ENCODE measurements at regions not wholly inside any gene's neighbourhood (a gene's known extent, or its start where the extent isn't known, plus 50 kb on each side); places are given as distances from the start of the nearest gene placed in this dataset.

DNA sequence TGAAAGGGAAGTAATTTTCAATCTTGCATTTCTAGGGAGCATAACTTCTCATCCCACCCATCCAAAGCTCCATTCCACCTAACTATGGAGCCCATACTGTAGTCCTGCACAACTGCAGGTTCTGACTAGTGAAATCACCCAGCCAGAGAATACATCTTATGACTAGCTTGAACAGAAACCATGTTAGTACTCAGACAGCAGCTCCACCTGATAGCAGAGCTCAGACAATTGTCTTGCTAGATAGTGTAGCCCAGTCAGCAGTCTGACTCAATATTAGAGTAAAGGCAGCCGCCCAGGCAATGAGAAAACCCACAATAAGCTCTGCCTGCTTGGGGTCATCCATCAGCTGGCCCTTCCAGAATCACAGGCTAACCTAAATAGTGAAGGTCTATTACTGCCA, 544.7 kb upstream of the GBE1 start:
- Mint-ChIP-seq H3K36me3 (no peaks in the 10 kb centered on the region), H3K27me3 (ENCODE audit: low read depth in 3 of 3) (peaks cover 0 to 3% (median 1%) of the 10 kb centered on the region in 3 donors), H3K27ac (no peak overlapping the region), H3K4me3 (no peak overlapping the region), H3K9me3 (peaks cover 9 to 56% (median 28%) of the 10 kb centered on the region in 6 donors), H3K4me1 (no peaks in the 10 kb centered on the region)
- no peak for DNase-seq

DNA sequence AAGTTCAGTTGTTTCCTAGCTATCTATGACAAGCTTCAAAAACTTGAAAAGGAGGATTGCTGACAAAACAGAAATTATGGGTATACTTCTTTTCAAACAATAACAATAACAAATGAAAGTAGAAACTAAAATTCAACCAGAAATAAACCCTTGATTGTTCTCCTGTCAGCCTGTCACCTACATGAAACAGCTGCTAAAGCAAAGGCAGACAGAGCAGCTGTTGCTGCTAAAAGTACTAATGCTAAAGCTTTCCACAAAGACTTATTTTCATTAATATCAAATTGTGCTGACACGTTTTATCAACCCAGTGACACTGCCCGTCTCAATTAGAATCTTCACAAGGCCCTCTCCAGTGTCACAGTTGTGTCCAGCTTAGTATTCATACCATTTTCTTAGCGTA, 533.2 kb upstream of the GBE1 start:
- Mint-ChIP-seq H3K36me3 (no peaks in the 10 kb centered on the region), H3K4me3 (no peak overlapping the region), H3K4me1 (no peaks in the 10 kb centered on the region), H3K27ac (no peak overlapping the region), H3K9me3 (peaks cover 6 to 29% (median 17%) of the 10 kb centered on the region in 6 donors), H3K27me3 (ENCODE audit: low read depth in 3 of 3) (peaks cover 0 to 1% (median 0%) of the 10 kb centered on the region in 3 donors)
- DNase-seq: no peak

DNA sequence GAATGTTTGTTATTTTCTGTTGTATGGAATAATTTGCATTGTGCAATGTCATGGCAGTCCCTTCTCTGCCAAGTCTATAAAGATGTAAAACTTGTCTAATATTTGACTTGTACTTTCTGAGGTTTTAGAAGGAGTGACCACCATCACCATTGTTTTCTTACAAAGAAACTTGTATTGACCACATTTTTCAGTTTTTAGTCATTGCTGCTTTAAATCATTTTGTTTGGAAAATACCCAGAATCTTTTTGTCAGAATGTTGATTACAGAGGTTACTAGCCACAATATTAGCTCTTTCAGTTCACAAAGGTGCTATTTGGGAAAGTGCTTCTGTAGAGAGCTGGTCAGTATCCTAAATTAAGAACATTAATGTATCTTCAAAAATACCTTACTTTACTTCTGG, 532.4 kb upstream of the GBE1 start:
- Mint-ChIP-seq H3K36me3 (no peaks in the 10 kb centered on the region), H3K27me3 (ENCODE audit: low read depth in 3 of 3) (peaks cover 0 to 1% (median 0%) of the 10 kb centered on the region in 3 donors), H3K27ac (no peak overlapping the region), H3K9me3 (peaks cover 6 to 35% (median 21%) of the 10 kb centered on the region in 6 donors), H3K4me1 (no peaks in the 10 kb centered on the region), H3K4me3 (no peak overlapping the region)
- DNase-seq: no peak

DNA sequence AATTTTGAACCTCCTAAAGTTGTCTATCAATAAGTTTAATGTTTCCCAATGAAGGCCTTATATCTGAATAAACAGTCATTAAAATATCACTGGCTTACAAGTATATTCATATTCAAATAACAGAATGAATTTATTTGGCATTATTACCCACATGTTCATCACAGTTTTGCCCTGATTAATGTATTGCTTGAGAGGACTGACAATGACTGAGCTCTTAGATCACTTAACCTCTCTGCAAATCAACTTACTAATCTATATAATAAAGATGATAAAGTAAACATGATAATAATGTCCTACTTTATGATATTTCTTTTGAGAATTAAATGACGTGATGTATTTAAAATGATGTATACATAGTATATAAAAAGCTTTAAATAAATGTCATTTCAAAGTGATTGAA, 532.0 kb upstream of the GBE1 start:
- H3K4me3 Mint-ChIP-seq: no peak overlapping the region
- H3K27ac Mint-ChIP-seq: no peak overlapping the region
- no peaks in the 10 kb centered on the region for H3K36me3 Mint-ChIP-seq
- peaks cover 0 to 1% (median 0%) of the 10 kb centered on the region in 3 donors for H3K27me3 Mint-ChIP-seq (ENCODE audit: low read depth in 3 of 3)
- peaks cover 6 to 39% (median 24%) of the 10 kb centered on the region in 6 donors for H3K9me3 Mint-ChIP-seq
- H3K4me1 Mint-ChIP-seq: no peaks in the 10 kb centered on the region
- no peak for DNase-seq

DNA sequence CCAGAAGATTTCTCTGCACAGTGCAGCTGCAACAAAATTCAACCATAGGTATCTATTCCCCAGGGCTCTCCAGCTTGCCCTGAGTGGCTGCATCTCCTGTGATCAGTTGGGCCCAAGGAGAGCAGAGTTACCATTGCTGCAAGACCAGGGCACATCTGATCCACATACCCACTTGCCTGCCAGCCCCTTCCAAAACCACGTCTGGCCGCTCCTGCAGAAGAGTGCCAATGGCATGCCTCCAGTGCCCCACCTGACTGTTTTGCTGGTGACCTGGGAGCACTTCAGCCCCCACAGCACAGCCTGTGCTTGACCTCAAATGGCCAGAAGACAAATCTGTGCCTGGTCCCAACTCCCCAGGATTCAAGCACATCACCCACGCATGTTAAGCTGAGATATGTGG, 526.1 kb upstream of the GBE1 start:
- Mint-ChIP-seq H3K4me1 (no peaks in the 10 kb centered on the region), H3K36me3 (peaks cover 0 to 3% (median 0%) of the 10 kb centered on the region in 3 donors), H3K9me3 (peaks cover 9 to 56% (median 35%) of the 10 kb centered on the region in 6 donors), H3K27me3 (ENCODE audit: low read depth in 3 of 3) (peaks cover 0 to 1% (median 0%) of the 10 kb centered on the region in 3 donors), H3K4me3 (no peak overlapping the region), H3K27ac (no peak overlapping the region)
- DNase-seq: no peak

DNA sequence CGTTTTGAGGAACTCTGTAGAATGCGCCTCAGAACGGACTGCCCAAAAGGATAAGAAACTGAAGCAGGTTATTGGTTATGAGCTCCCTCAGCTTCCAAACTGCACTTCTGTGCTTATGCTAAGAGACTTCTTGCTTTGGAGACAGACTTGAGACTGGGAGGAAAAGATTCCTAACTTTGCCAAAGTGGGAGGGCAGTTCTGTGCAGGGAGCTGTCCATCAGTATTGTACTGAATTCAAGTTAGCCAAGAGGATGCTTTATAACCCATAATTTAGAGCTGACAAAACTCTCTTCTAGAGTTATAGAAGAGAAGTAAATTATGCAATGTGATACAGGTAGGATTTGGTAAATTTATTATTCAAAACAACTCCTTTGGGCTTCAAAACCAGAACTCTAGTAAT, 519.8 kb upstream of the GBE1 start:
- Mint-ChIP-seq H3K9me3 (peaks cover 5 to 36% (median 17%) of the 10 kb centered on the region in 6 donors), H3K4me1 (no peaks in the 10 kb centered on the region), H3K27ac (no peak overlapping the region), H3K36me3 (peaks cover 0 to 6% (median 0%) of the 10 kb centered on the region in 3 donors), H3K27me3 (ENCODE audit: low read depth in 3 of 3) (no peaks in the 10 kb centered on the region), H3K4me3 (no peak overlapping the region)
- no peak for DNase-seq

DNA sequence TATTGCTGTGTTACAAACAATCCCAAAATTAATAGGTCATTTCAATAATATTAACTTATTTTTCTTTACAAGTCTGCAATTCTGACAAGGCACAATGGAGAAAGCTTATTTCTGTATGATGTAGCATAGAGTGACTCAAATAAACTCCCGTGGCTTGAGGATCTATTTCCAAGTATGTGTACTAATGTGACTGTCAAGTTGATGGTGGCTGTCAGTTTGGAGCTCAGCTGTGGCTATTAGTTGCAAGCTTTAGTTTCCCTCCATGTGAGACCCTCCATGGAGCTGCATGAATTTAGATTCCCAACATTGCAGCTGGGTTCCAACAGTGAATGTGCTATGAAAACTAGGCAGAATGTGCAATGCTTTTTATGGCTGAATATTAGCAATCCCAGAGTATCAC, 515.5 kb upstream of the GBE1 start:
- no peak overlapping the region for H3K4me3 Mint-ChIP-seq
- DNase-seq: no peak
- H3K27me3 Mint-ChIP-seq (ENCODE audit: low read depth in 3 of 3): peaks cover 0 to 3% (median 0%) of the 10 kb centered on the region in 3 donors
- H3K4me1 Mint-ChIP-seq: no peaks in the 10 kb centered on the region
- H3K36me3 Mint-ChIP-seq: peaks cover 0 to 3% (median 0%) of the 10 kb centered on the region in 3 donors
- peaks cover 10 to 38% (median 25%) of the 10 kb centered on the region in 6 donors for H3K9me3 Mint-ChIP-seq
- H3K27ac Mint-ChIP-seq: no peak overlapping the region

DNA sequence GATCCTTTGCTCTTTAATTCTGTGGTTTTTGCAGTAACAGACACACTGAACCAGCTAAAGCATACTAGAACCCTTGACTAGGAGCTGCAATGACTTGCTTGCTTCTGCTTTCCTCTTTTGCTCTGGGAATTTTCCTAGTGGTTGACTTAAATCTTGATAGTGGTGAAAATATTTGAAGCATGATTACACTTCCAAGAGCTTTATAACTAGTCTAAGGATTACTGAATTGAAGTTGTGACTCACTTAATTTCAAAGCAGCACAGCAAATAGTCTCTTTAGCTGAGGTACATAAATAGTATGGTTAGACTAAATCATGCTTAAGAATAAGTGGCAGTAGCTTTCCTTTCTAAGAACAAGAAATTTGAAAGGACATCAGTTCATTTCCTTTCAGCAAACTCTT, 513.5 kb upstream of the GBE1 start:
- no peaks in the 10 kb centered on the region for H3K4me1 Mint-ChIP-seq
- no peaks in the 10 kb centered on the region for H3K36me3 Mint-ChIP-seq
- H3K27ac Mint-ChIP-seq: no peak overlapping the region
- peaks cover 17 to 49% (median 37%) of the 10 kb centered on the region in 6 donors for H3K9me3 Mint-ChIP-seq
- no peak for DNase-seq
- peaks cover 0 to 3% (median 0%) of the 10 kb centered on the region in 3 donors for H3K27me3 Mint-ChIP-seq (ENCODE audit: low read depth in 3 of 3)
- no peak overlapping the region for H3K4me3 Mint-ChIP-seq

DNA sequence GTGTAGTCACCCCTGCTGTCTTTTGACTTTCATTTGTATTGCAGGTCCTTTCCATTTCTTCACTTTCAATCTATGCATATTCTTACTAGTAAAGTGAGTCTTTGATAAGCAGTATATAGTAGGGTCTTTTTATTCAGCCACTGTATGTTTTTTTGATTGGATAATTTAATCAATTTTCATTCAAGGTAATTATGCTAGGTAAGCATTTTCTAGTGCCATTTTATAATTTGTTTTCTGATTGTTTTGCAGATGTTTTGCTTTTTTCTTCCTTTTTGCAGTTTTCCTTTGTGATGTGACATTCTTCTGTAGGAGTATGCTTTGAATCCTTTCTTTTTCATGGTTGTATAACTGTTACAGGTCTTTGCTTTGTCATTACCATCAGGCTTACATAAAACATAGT, 504.3 kb upstream of the GBE1 start:
- DNase-seq: no peak
- Mint-ChIP-seq H3K27me3 (ENCODE audit: low read depth in 3 of 3) (peaks cover 0 to 3% (median 0%) of the 10 kb centered on the region in 3 donors), H3K9me3 (peaks cover 14 to 48% (median 23%) of the 10 kb centered on the region in 6 donors), H3K36me3 (no peaks in the 10 kb centered on the region), H3K4me3 (no peak overlapping the region), H3K27ac (no peak overlapping the region), H3K4me1 (no peaks in the 10 kb centered on the region)

DNA sequence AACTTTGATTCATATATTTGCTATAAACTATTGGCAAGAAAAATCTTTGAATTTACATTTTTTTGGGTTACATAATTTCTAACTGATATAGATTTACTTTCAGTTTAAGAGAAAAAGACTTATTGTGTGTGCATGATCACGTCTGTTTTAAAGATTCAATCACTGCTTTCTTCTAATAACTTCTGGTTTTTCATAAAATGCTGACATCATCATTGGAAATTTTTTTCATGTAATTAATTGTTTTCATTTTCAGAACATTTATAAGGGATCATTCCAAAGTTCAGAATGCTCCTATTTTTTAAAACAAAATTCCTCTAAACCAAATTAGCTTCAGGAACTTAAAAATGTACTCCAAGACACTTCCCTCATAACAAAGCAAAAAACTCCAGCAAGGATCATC, 500.7 kb upstream of the GBE1 start:
- H3K4me3 Mint-ChIP-seq: no peak overlapping the region
- H3K27ac Mint-ChIP-seq: no peak overlapping the region
- no peaks in the 10 kb centered on the region for H3K4me1 Mint-ChIP-seq
- peaks cover 0 to 3% (median 0%) of the 10 kb centered on the region in 3 donors for H3K36me3 Mint-ChIP-seq
- DNase-seq: no peak
- peaks cover 0 to 3% (median 0%) of the 10 kb centered on the region in 3 donors for H3K27me3 Mint-ChIP-seq (ENCODE audit: low read depth in 3 of 3)
- H3K9me3 Mint-ChIP-seq: peaks cover 8 to 31% (median 16%) of the 10 kb centered on the region in 6 donors

DNA sequence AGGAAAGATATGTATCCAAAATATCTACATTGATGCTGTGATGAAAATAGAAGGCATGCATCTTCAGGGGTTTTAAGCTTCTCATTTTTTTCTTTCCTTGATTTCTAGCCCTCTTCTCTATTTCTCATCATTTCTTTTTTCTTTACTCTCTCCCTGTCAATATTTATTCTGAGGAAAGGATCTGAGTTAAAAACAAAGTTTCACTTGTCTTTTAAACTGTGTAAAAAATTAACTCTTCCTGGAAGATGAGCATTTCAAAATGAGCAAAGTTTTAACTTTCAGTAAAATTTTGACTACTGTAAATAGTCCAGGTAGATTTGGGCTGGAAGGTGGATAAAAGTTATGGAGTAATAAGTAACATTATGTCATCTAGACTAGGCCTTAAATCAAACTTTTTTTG, 500.2 kb upstream of the GBE1 start:
- Mint-ChIP-seq H3K27me3 (ENCODE audit: low read depth in 3 of 3) (peaks cover 0 to 3% (median 0%) of the 10 kb centered on the region in 3 donors), H3K36me3 (peaks cover 0 to 3% (median 0%) of the 10 kb centered on the region in 3 donors), H3K9me3 (peaks cover 8 to 31% (median 15%) of the 10 kb centered on the region in 6 donors), H3K4me3 (no peak overlapping the region), H3K27ac (no peak overlapping the region), H3K4me1 (no peaks in the 10 kb centered on the region)
- DNase-seq: no peak

DNA sequence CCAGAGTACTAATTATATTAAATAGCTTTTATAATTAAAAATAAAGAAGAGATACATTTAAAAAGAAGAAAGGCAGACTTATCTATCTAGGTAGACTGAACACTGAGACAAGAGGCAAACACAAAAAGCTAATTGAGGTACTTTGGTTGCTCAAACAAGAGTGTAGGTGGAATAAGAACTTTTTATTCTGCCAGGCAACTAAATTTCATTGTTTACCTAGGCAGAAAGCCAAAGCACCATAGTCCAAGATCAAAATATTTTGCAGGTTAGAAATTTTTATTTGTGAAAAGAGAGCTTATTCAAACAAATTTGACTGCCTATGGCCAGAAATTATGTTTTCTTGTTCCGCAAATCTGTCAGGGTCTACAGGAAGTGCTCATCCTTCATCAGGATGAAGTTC, 499.6 kb upstream of the GBE1 start:
- Mint-ChIP-seq H3K9me3 (peaks cover 8 to 31% (median 15%) of the 10 kb centered on the region in 6 donors), H3K27me3 (ENCODE audit: low read depth in 3 of 3) (peaks cover 0 to 3% (median 0%) of the 10 kb centered on the region in 3 donors), H3K4me1 (no peaks in the 10 kb centered on the region), H3K36me3 (peaks cover 0 to 3% (median 0%) of the 10 kb centered on the region in 3 donors), H3K27ac (no peak overlapping the region), H3K4me3 (no peak overlapping the region)
- no peak for DNase-seq

DNA sequence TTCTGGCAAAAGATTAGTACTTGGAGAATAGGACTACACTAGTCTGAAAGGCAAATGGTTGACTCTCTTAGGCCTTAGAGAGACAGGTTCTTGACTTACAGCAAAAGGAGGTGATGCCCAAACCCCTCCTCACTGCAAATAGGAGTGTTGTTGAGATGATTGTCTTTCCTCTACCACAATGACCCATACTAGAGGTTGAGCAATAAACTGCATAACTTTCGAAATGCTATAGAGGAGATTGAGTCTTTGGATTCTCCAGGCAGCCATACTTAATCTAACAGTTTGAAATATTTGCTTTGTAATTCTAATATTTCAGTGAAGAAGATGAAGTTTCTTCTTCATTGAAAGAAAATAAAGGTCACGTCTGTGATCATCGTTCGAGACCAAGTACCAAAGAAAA, 498.5 kb upstream of the GBE1 start:
- no peaks in the 10 kb centered on the region for H3K4me1 Mint-ChIP-seq
- DNase-seq: no peak
- peaks cover 0 to 3% (median 0%) of the 10 kb centered on the region in 3 donors for H3K36me3 Mint-ChIP-seq
- no peak overlapping the region for H3K4me3 Mint-ChIP-seq
- peaks cover 0 to 3% (median 0%) of the 10 kb centered on the region in 3 donors for H3K27me3 Mint-ChIP-seq (ENCODE audit: low read depth in 3 of 3)
- peaks cover 5 to 26% (median 13%) of the 10 kb centered on the region in 6 donors for H3K9me3 Mint-ChIP-seq
- H3K27ac Mint-ChIP-seq: no peak overlapping the region

DNA sequence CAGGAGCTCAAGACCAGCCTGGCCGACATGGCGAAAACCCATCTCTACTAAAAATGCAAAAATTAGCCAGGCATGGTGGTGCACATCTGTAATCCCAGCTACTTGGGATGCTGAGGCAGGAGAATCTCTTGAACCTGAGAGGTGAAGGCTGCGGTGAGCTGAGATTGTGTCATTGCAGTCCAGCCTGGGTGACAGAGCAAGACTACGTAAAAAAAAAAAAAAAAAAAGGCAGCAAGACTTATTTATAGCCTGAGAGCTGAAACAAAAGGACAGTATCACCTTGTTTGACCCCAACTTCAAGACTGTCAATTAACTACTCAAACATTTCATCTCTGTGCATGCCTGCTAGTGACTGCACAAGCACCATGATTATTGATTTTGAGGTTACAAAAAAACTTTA, 478.9 kb upstream of the GBE1 start:
- Mint-ChIP-seq H3K27ac (no peak overlapping the region), H3K36me3 (no peaks in the 10 kb centered on the region), H3K9me3 (peaks cover 5 to 38% (median 13%) of the 10 kb centered on the region in 6 donors)

DNA sequence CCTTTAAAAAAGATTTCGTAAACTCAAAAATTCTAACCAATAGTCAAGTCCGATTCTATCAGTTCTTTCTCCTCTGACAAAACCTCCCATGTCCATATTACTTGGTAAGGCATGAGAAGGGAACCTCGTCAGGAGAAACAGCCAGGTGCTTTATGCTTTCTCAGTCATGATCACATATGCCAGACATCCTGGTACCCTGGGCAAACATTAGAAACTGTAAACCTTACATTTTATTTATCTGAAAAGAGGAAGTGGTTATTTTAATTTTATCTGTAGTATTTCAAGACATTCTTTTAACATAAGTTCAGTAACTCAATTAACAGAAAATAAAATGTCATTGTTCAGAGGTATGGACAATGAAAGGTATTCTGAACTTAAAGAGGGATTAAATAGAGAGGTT, 474.8 kb upstream of the GBE1 start:
- H3K9me3 Mint-ChIP-seq: peaks cover 6 to 38% (median 8%) of the 10 kb centered on the region in 6 donors
- no peak overlapping the region for H3K27ac Mint-ChIP-seq
- no peak for DNase-seq
- peaks cover 0 to 1% (median 0%) of the 10 kb centered on the region in 3 donors for H3K27me3 Mint-ChIP-seq (ENCODE audit: low read depth in 3 of 3)
- H3K4me1 Mint-ChIP-seq: no peaks in the 10 kb centered on the region
- no peak overlapping the region for H3K4me3 Mint-ChIP-seq
- H3K36me3 Mint-ChIP-seq: no peaks in the 10 kb centered on the region

More for the DNA sequence above, 478.9 kb upstream of the GBE1 start:
- H3K4me1 Mint-ChIP-seq: no peaks in the 10 kb centered on the region
- DNase-seq: no peak
- peaks cover 0 to 1% (median 0%) of the 10 kb centered on the region in 3 donors for H3K27me3 Mint-ChIP-seq (ENCODE audit: low read depth in 3 of 3)
- no peak overlapping the region for H3K4me3 Mint-ChIP-seq
